GM18511 (cell line): ENCODE measurements at regions not wholly inside any gene's neighbourhood (a gene's known extent, or its start where the extent isn't known, plus 50 kb on each side); places are given as distances from the start of the nearest gene placed in this dataset.
"Not testable (repeated sequence)": the region's sequence is repeated elsewhere in the genome, so short reads cannot be mapped to it uniquely, and the experiment has no call there.

Experiments
- ATAC-seq: cut with Tn5 transposase; IDR thresholded peaks from one replicate; pipeline ENCODE4 v1.9.1; 2021; ENCODE audit warnings: mild to moderate bottlenecking, moderate library complexity; ENCODE audit not compliant: unreplicated experiment

DNA sequence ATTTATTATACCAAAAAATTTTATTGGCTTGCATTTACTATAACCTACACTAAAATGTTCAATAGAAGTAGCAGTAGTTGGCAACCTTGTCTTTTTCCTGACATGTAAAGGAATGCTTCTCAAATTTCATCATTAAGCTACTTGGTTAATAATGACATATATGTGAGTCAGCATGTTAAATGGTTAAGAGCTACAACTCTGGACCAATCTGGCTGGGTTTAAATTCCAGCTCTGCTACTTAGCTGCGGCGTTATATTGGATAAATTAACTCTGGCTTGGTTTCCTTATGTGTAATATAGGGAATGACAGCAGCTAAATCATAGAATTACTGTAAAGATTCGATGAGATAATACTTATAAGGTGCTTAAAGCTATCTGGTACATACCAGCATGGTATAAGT, 53.7 kb upstream of the OTOGL start:
- ATAC-seq = no peak

DNA sequence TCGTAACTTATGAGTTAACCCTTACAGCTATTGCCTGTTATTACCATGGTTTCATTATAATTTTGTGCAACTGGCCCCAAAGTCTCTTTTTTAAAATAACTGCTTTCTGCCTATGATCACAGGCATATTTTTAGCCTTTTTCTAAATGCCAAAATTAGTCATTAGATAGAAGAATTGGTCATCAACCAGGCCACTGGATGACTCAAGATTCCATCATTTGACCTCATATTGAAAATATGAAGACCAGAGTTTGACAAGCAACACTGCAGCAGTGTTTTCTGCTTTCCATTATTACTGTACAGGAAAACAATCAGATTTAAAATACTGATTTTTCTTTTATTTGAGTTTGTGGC, 54.7 kb upstream of the OTOGL start:
- no peak for ATAC-seq

DNA sequence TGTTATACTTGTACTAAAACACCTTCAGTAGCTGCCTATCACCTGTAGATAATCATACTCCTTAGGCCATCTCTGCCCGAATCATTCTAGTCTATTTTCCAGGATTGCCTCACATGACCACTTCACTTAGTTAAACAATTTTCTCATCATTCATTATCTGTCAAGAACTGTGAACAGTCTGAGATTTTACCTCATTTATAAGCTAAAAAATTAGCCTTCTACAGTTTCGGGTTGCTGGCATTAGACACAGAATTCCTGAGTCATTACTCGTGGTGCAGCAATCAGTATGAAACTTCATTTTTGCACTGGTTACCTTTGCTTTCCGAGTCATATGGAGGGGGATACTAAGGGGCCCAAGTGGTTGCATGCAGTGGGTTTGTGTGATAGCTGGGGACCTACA, 57.6 kb upstream of the OTOGL start:
- no peak for ATAC-seq

DNA sequence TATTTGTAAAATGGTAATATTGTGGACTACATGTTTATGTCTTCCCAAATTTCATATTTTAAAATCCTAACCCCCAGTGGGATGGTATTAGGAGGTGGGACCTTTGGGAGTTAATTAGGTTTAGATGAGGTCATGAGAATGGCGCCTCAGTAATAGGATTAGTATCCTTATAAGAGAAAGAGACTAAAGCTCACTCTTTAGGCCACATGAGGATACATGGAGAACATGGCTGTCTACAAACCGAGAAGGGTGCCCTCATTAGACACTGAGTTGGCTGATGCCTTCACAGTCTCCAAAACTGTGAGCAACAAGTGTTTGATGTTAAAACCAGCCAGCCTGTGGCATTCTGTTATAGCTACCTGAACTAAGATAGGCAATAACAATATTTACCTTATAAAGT, 58.3 kb upstream of the OTOGL start:
- ATAC-seq = no peak

DNA sequence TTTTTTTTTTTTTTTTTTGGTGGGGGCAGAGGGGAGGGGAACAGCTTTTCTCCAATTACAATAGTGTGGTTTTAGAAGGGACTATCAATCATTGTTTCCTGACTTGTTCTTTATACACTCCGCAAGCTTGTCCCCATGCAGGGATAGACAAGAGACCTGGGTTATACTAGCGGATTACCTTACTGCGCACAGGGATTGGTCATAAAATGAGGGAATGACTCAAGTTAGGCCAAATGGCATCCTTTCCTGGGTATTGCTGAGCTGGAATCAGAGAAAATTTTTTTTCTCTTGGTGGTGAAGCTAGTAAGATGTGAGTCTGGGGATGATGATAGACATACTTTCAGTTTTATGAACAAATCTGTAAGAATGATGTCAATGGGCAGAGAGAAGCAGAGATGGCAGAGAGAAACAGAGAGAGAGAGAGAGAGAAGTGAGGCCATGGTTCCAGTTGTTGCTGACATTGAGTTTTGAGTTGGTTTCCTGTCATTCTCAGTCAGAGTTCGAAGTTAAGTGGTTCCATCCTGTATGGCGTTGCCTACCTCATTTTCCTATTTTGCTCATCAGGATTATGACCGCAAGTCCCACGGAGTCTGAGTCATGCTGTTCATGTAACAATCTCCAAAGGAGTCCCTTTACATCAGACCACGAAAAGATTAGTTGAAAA, 59.1 kb upstream of the OTOGL start:
- no peak for ATAC-seq

DNA sequence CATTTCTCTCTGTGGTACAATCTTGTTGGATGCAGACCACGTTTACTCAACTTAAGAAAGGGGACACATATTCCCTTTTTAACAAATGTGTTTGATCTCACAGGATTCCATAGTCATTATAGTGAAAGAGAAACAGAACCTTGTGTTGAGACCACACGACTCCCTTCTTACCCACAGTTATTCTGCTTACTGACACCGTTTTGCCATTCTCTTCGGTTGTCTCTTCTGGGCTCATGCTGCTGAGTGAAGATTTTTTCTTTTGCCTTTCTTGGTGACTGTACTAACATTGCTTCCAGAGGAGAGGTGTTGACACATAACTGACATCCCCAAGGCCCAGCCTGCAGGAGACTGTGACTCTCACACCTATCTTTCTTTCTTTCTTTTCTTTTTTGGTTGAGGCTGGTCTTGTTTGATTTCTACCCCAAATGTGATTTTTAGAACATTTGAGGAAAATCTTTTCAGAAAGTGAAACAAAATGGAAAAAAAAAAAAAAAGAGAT, 61.2 kb upstream of the OTOGL start:
- ATAC-seq = no peak

DNA sequence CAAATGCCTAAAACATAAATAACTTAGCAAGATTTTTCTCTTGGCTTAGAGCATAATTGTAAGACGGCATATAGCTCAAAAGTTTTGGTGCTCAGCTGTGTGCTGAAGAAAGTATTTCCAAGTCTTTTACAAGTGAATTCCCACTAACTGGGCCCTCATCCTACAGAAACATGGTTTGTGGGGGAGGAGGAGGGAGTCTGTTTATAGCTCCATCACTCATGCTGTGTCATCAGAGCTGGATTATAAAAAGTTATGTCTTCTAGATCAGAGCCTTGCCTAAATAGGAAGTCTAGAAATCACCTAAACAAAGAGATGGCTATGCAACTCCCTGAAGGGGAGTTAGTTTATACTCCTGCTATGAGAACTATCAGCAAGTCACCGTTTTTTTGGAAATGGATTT, 65.9 kb upstream of the OTOGL start:
- no peak for ATAC-seq

DNA sequence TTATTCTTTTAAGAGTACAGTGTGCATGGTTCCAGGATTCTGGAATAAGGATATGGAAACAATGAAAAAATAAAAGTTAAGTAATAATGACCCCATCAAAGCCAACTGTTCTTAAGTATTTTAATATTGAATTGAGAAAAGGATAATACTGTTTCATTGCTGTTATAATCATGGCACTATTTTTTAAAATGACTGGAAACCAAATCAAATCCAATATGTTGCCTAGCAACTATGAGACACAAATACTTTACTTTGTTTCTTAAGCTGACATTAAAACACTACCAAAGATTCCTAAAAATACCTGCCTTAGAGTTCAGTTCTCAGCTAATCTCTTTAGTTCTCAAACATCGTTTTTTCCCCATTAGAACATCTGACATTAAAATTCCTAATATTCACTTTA, 66.4 kb upstream of the OTOGL start:
- no peak for ATAC-seq

DNA sequence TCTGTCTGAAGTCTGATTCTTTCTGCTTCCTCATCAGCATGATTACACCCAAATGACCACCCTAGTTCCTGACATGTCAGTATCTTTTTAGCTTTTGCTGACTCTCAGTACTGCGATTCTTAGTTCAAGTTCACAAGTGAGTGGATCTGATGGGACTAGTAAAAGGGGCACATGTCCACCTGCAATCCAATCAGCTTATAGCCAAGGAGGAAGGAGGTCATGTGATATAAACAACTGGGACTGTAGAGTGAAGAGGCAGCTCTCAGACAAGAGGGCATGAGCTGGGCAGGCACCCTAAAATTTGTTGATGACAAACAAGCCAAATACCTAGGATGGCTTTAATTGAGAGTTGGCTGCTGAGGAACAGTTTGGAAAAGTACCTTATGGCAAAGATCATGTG, 68.1 kb upstream of the OTOGL start:
- ATAC-seq = no peak

DNA sequence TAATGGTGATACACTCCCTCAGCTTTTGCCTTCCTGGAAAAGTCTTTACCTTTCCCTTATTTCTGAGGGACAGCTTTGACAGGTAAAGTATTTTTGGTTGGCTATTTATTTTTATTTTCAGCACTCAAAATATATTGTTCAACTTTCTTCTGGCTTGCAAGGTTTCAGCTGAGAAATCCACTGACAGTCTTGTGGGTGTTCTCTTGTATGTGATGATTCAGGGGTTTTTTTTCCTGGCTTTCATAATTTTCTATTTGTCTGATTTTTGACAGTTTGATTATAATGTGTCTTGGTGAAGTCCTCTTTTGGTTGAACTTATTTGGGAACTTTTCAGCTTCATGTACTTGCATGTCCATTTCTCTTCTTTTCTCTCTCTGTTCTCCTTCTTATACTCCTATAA, 73.7 kb upstream of the OTOGL start:
- no peak for ATAC-seq

DNA sequence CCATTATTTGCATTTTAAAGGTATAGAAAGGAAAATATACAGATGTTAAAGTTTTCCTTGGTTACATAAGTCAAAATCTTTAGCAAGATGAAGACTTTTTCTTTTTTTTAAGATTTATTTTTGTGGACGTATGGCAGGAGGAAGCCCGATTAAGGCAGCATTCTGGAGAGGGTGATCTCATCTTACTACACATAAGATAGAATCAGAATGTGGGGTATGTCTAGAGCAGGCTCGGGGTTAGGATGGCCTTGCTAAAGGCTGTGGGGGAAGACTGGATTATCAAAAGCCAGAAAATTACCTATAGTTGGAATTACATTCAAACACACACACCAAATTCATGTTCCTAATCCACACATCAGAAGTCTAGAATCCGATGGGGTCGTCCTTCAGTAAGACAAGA, 79.6 kb upstream of the OTOGL start:
- ATAC-seq = no peak

DNA sequence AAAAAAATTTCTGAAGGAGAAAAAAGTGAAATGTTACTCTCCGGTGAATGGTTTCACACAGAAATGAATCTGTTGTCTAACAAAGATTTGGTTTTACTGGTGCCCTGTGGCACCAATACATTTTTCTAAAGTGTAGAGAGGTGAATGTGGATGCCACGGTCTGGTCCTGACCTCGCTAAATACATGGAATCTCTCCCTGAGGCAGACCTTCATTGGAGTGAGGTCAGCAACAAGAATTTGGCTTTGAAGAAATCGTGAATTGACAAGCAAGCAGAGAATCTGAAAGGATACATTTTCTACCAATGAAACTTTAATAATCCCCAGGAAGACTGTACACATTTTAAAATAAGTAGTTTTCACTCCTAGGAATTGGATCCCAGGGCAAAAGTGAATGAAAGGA, 81.2 kb upstream of the OTOGL start:
- ATAC-seq = no peak

DNA sequence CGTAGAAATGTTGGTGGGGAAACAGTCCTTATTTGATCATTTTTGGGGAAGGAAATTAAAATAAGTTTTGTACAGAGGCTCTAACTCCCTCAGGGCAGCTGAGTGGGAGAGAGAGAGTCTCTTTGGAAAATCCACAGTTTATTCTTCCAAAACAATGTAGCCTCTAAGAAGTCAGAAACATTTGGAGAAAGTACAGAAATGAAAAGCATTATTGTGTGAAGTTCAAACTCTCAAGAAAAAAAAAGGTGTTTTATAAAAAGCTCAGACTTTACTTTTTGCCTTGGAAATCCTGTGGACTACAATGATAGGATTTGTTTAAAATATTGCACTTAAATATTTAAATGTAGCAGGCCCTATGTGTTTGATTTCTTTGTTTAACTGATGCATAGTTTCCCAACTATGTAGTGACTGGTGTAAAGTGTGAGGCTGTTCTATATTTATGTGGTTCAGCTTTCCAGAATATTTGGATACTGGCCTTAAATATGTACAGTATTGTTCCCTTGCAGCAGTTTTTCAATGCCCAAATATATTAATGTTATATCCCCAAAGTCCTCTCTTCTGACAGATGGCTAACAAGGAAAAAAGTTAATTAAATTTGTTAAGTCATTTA, 82.0 kb upstream of the OTOGL start:
- ATAC-seq = no peak

DNA sequence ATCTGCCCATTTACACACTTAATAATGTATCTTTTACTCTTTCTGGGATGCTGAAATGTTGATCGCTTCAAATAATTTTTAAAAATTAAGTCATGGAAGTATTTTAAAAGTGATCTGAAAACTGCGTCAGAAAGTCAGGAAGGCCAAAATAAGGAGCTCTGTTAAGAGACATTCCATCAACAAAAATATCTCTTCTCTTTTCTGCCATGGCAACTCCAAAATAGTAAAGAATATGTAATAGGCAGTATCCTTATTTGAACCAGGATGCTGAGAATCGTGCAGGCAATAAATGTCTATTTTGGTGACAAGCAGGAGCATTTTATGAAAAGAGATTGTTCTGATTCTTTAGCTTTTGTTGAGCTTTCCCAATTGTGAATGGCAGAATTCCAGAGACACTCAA, 81.8 kb upstream of the PPP1R12A start:
- ATAC-seq = no peak

DNA sequence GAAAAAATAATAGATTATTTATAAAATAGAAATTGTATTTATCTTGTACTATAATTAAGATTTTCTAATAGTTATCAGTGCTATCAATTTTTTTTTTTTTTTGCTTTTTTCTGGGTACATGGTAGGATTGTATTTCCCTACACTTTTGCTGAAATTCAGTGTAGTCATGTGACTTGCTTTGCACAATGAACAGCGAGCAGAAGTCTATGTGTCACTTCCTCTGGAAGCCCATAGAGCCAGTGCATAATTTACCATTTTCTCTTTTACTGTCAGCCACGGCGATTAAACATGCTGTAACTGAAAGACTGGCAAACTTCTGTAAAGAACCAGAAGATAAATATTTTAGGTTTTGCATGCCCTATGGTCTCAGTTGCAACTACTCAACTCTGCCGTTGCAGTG, 80.8 kb upstream of the PPP1R12A start:
- no peak for ATAC-seq

DNA sequence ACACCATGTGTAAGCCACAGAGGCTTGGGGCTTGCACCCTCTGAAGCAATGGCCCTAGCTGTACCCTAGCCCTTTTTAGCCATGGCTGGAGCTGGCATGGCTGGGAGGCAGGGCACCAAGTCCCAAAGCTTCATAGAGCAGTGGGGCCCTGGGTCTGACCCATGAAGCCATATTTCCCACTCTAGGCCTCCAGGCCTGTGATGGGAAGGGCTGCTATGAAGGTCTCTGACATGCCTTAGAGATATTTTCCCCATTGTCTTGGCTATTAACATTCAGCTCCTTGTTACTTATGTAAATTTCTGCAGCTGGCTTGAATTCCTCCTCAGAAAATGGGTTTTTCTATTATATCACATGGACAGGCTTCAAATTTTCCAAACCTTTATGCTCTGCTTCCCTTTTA, 68.8 kb upstream of the PPP1R12A start:
- not testable (repeated sequence) for ATAC-seq

DNA sequence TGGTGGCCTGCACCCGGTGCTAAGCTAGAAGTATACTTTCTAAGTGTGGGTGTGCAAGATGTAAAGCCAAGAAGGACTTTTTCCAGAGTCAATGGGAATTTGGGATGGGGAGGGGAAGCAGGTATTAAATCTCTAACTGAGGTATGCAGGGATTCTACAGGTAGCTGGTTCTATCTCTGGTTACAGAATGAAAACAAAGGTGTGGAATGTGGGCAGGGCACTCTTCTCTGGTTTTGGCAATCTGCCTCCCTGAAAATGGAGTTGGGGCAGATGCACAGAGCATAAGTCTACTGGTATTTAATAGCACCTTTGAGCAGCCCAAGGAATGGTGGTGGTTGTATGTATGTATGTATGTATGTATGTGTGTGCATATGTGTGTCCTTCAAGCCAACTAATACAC, 66.7 kb upstream of the PPP1R12A start:
- no peak for ATAC-seq

DNA sequence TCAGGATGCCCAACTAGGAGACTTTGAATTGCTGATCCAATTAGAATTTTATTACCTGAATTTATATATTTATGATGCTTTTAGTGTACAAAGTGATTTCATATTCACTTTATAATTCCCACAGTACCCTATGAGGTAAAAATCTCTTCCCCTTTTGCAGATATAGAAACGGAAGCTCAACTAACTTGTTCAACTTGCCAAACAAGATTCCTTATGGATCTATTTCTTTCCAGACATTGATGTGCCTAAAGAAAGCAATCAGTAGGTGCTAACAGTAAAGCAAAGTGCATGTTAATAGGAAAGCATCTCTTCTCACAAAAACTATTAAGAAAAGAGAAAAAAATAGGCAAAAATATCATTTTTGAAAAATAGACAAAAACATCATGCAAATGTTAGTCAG, 65.9 kb upstream of the PPP1R12A start:
- ATAC-seq = no peak

DNA sequence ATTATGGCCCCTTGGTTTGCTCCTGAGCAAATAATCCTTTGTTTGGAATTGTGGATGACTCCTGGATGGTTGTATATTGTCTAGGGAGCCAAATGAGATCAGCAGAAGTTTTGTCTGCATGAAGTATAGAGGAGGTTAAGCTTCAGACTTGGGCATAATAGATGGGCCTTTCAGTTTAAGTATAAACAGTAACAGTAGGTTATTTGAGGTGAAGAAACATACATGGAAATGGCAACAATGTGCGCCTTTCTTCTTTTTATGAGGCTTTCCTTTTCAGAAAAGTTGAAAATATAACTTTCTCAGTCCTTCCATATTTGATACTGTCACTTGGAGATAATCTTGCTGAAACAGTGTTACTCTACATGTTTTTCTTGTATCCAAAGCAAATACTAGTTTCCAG, 63.7 kb upstream of the PPP1R12A start:
- ATAC-seq = no peak

DNA sequence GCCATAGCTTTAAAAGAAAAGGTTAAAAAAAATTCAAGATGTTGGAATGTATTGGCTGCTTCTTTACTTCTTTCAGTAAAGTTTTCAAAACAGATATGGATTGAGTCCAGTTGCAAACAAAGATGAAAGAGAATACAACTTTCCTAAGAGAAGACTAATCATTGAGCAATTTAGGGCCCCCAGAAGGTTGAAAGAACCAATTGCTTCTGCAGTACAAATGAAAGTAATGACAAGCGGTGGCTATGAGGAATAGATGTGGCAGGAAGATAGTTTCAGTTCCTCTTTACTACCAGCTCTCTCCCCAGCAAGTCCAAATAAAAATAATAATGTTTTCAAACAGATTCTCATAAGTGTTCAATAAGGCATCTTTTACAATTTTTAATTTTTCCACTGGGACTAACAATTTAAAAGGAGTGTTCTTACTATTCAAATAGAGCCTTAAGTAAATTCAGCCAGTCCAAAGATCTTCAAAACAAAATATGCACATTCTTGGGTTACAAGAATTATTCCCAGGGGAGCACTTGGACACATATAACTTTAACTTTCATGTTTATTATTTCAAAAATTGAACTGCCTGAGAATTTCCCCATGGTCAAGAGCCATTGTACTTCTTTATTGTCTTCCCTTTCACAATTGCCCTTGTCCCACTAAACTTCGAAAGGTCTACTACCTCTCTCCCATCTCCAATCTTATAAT, 62.3 kb upstream of the PPP1R12A start:
- ATAC-seq = peak; percentile 100

DNA sequence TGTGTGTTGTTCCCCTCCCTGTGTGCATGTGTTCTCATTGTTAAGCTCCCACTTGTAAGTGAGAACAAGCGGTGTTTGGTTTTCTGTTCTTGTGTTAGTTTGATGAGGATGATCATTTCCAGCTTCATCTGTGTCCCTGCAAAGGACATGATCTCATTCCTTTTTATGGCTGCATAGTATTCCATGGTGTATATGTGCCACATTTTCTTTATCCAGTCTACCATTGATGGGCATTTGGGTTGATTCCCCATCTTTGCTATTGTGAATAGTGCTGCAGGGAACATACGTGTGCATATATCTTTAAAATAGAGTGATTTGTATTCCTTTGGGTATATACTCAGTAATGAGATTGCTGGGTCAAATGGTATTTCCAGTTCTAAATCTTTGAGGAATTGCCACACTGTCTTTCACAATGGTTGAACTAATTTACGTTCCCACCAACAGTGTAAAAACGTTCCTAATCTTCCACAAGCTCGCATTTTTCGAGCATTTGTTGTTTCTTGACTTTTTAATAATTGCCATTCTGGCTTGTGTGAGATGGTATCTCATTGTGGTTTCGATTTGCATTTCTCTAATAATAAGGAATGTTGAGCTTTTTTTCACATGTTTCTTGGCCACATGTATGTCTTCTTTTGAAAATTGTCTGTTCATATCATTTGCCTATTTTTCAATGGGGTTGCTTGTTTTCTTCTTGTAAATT, 60.6 kb upstream of the PPP1R12A start:
- ATAC-seq = not testable (repeated sequence)
